Smooth muscle cell (in vitro differentiated cells): ENCODE measurements at regions not wholly inside any gene's neighbourhood (a gene's known extent, or its start where the extent isn't known, plus 50 kb on each side); places are given as distances from the start of the nearest gene placed in this dataset.

Source experiments
- DNase-seq: peaks from one replicate; lab custom pipeline; 2025; ENCODE audit not compliant: unreplicated experiment; lab: John Stamatoyannopoulos, UW
- H2AFZ ChIP-seq: fragments of 200-600 bp; sonication (generic); 2 replicates; pipeline ENCODE4 v1.6.0; 2016; ENCODE audit warnings: antibody characterized with exemption, low read depth, mild to moderate bottlenecking
- H3F3A ChIP-seq: fragments of 200-600 bp; sonication (generic); 2 replicates; pipeline ENCODE4 v1.6.0; 2017; ENCODE audit warnings: antibody characterized with exemption, low read depth
- H3K27ac ChIP-seq: fragments of 200-600 bp; sonication (generic); 2 replicates; pipeline ENCODE4 v1.5.1; 2016; ENCODE audit warnings: low read depth, mild to moderate bottlenecking
- H3K27me3 ChIP-seq: fragments of 200-600 bp; sonication (generic); 2 replicates; pipeline ENCODE4 v1.6.1; 2016; ENCODE audit warnings: low read depth, mild to moderate bottlenecking
- H3K36me3 ChIP-seq: fragments of 200-600 bp; sonication (generic); 2 replicates; pipeline ENCODE4 v1.5.1; 2016; ENCODE audit warnings: low read depth
- H3K4me1 ChIP-seq: fragments of 200-600 bp; sonication (generic); 2 replicates; pipeline ENCODE4 v1.5.1; 2016; ENCODE audit warnings: low read depth
- H3K4me2 ChIP-seq: fragments of 200-600 bp; sonication (generic); 2 replicates; pipeline ENCODE4 v1.6.0; 2016; ENCODE audit warnings: mild to moderate bottlenecking
- H3K4me3 ChIP-seq: fragments of 200-600 bp; sonication (generic); 2 replicates; pipeline ENCODE4 v1.5.1; 2016; ENCODE audit warnings: mild to moderate bottlenecking
- H3K79me2 ChIP-seq: fragments of 200-600 bp; sonication (generic); 2 replicates; pipeline ENCODE4 v1.6.0; 2016; ENCODE audit warnings: low read depth, mild to moderate bottlenecking
- H3K9ac ChIP-seq: fragments of 200-600 bp; sonication (generic); 2 replicates; pipeline ENCODE4 v1.6.0; 2016; ENCODE audit warnings: low read depth
- H3K9me3 ChIP-seq: fragments of 200-600 bp; sonication (generic); replicated peaks from 2 replicates; pipeline ENCODE4 v1.5.1; 2016; ENCODE audit warnings: low read depth
- H4K20me1 ChIP-seq: fragments of 200-600 bp; sonication (generic); 2 replicates; pipeline ENCODE4 v1.6.0; 2016; ENCODE audit warnings: low read depth
- WGBS: methylation state at CpG from one replicate; pipeline ENCODE4 v1.1.7; 2016; ENCODE audit warnings: low lambda C conversion rate; 5-methylcytosine and 5-hydroxymethylcytosine counted together
- TF ChIP-seq, protein P1 (sequence below): fragments of 200-600 bp; sonication (generic); IDR thresholded peaks from 2 replicates; pipeline ENCODE4 v1.5.1; 2017; ENCODE audit warnings: borderline replicate concordance, mild to moderate bottlenecking, antibody characterized with exemption; ENCODE audit not compliant: insufficient read depth, poor library complexity, severe bottlenecking

DNA sequence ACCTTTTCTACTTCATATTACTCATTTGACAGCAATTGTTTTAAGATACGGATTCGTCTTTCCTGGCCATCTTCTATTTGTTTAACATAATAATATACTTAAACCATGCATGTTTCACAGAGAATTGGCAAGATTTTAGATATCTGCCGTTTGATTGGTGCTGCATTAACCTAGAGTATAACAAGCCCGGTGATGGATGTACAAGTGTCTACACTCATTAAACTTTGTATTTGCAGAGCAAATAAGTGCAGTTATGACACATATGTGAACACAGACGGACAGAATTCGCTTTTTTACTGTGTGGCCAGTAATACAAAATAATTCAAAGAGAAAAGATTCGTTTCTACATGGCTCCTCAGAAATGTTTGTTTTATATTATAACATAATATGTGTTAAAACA lies 116.1 kb downstream of the ARL4A start:
- no peak overlapping the region for H3K27ac ChIP-seq
- H2AFZ ChIP-seq, result no peak overlapping the region
- no peak overlapping the region for H3K4me3 ChIP-seq
- no peaks in the 10 kb centered on the region for H4K20me1 ChIP-seq
- no peaks in the 10 kb centered on the region for H3K4me1 ChIP-seq
- no peaks in the 10 kb centered on the region for H3K79me2 ChIP-seq
- H3K36me3 ChIP-seq, result no peaks in the 10 kb centered on the region
- WGBS, result 94% methylated on average over 7 of the region's 7 CpGs
- H3F3A ChIP-seq, result no peaks in the 10 kb centered on the region
- no peak for DNase-seq
- TF ChIP-seq, protein P1, sequence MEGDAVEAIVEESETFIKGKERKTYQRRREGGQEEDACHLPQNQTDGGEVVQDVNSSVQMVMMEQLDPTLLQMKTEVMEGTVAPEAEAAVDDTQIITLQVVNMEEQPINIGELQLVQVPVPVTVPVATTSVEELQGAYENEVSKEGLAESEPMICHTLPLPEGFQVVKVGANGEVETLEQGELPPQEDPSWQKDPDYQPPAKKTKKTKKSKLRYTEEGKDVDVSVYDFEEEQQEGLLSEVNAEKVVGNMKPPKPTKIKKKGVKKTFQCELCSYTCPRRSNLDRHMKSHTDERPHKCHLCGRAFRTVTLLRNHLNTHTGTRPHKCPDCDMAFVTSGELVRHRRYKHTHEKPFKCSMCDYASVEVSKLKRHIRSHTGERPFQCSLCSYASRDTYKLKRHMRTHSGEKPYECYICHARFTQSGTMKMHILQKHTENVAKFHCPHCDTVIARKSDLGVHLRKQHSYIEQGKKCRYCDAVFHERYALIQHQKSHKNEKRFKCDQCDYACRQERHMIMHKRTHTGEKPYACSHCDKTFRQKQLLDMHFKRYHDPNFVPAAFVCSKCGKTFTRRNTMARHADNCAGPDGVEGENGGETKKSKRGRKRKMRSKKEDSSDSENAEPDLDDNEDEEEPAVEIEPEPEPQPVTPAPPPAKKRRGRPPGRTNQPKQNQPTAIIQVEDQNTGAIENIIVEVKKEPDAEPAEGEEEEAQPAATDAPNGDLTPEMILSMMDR, result no peak
- H3K27me3 ChIP-seq, result no peaks in the 10 kb centered on the region
- H3K9me3 ChIP-seq, result no peaks in the 10 kb centered on the region
- no peak overlapping the region for H3K9ac ChIP-seq
- H3K4me2 ChIP-seq, result no peak overlapping the region

DNA sequence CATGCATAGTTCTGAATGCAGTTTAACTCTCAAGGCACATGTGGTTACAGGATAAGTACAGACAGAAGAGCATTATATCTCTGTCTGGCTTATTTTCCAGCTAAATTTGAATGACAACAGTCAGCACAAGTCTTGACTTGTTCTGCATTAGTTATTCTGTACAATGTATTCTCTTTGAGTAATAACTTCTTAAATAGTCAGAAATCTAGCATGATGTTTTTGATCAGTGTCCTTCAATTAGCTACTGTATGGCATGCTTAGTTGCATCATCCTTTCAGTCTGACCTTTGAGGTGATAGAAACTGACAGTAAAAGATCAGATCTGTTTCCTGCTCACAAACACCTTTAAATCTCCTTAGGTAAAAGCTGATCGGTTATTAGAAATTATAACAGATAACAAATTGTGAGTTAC lies 118.1 kb downstream of the ARL4A start:
- TF ChIP-seq, protein P1, result no peak
- Histone ChIP-seq H3K36me3 (no peaks in the 10 kb centered on the region), H3K27ac (no peak overlapping the region), H3F3A (no peaks in the 10 kb centered on the region), H2AFZ (peak overlapping the region; percentile 20), H3K27me3 (no peaks in the 10 kb centered on the region), H3K4me1 (no peaks in the 10 kb centered on the region), H3K9me3 (no peaks in the 10 kb centered on the region), H3K4me3 (no peak overlapping the region), H3K4me2 (no peak overlapping the region), H4K20me1 (no peaks in the 10 kb centered on the region), H3K79me2 (no peaks in the 10 kb centered on the region), H3K9ac (no peak overlapping the region)
- 77% methylated on average over 1 of the region's 1 CpG for WGBS
- DNase-seq, result no peak

DNA sequence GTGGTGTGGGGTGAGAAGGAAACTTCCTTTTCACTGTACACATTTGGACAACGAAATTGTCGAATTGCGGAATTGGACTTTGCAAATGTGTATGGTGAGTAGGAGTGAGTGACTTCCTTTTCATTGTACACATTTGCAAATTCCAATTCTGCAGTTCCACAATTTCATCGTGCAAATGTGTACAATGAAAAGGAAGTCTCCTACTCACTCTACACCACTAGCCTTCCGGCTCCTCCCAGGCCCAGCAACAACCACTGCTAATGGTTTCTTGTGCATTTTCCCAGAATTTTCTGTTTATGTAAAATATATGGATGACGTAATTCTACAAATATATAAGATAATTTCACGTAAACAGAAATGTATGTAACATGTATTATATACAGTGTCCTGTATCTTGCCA lies 118.5 kb downstream of the ARL4A start:
- Histone ChIP-seq H2AFZ (peak overlapping the region; percentile 20), H3K36me3 (no peaks in the 10 kb centered on the region), H3K9me3 (no peaks in the 10 kb centered on the region), H3F3A (no peaks in the 10 kb centered on the region), H3K4me1 (no peaks in the 10 kb centered on the region), H3K27ac (no peak overlapping the region), H3K9ac (no peak overlapping the region), H3K4me3 (no peak overlapping the region), H3K4me2 (no peak overlapping the region), H4K20me1 (no peaks in the 10 kb centered on the region), H3K27me3 (no peaks in the 10 kb centered on the region), H3K79me2 (no peaks in the 10 kb centered on the region)
- TF ChIP-seq, protein P1, result no peak
- WGBS, result 88% methylated on average over 7 of the region's 7 CpGs
- DNase-seq, result no peak

DNA sequence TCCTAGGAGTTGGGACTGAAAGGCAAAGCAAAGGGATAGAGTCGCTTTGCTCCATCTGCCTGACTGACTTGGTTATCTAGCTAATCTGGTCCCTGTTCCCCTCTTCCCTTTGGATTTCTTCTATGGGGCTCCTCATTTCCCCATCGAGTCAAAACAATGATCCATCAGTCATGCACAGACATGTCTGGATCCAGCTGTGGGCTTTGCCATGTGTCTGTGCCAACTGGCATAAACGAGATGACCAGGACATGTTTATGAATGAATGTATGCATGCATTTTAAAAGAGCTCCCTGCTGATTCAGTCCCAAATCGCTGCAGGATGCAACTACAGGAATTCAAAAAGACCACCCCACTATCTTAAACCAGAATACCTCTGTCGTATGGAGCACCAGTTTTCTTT lies 122.0 kb downstream of the ARL4A start:
- Histone ChIP-seq H3K4me2 (no peak overlapping the region), H3K9ac (no peak overlapping the region), H3K36me3 (no peaks in the 10 kb centered on the region), H2AFZ (no peak overlapping the region), H3K79me2 (no peaks in the 10 kb centered on the region), H3K4me1 (no peaks in the 10 kb centered on the region), H3K4me3 (no peak overlapping the region), H3K9me3 (no peaks in the 10 kb centered on the region), H3K27me3 (no peaks in the 10 kb centered on the region), H3F3A (no peaks in the 10 kb centered on the region), H4K20me1 (no peaks in the 10 kb centered on the region), H3K27ac (no peak overlapping the region)
- 75% methylated on average over 5 of the region's 5 CpGs for WGBS
- no peak for DNase-seq
- TF ChIP-seq, protein P1, result no peak
